CD1c-positive myeloid dendritic cell (primary cell): ENCODE measurements at regions not wholly inside any gene's neighbourhood (a gene's known extent, or its start where the extent isn't known, plus 50 kb on each side); places are given as distances from the start of the nearest gene placed in this dataset.

Source experiments
- DNase-seq: peaks from one replicate; pipeline ENCODE4 v3.0.0-alpha.2; 2016; ENCODE audit errors: extremely low spot score

GRCh38 chr6:43919774-43920173, 149.8 kb downstream of the VEGFA start:
- DNase-seq = no peak

GRCh38 chr6:43917878-43918382, 147.9 kb downstream of the VEGFA start:
- peak; percentile 45 for DNase-seq

- DNase-seq = peak; percentile 55
These were observed 147.2 kb downstream of the VEGFA start for GRCh38 chr6:43916924-43917877.

GRCh38 chr6:43915986-43916923, 146.2 kb downstream of the VEGFA start:
- peak; percentile 72 for DNase-seq

GRCh38 chr6:43915208-43915869, 145.3 kb downstream of the VEGFA start:
- no peak for DNase-seq

GRCh38 chr6:43914272-43915147, 144.5 kb downstream of the VEGFA start:
- no peak for DNase-seq

GRCh38 chr6:43913375-43914271, 143.6 kb downstream of the VEGFA start:
- peak; percentile 63 for DNase-seq

GRCh38 chr6:43912598-43913371, 142.8 kb downstream of the VEGFA start:
- no peak for DNase-seq

GRCh38 chr6:43912116-43912577, 142.1 kb downstream of the VEGFA start:
- no peak for DNase-seq

GRCh38 chr6:43911354-43912115, 141.5 kb downstream of the VEGFA start:
- DNase-seq = no peak

- no peak for DNase-seq
These were observed 140.8 kb downstream of the VEGFA start for GRCh38 chr6:43910638-43911353.

GRCh38 chr6:43910149-43910637, 140.2 kb downstream of the VEGFA start:
- no peak for DNase-seq

- DNase-seq = no peak
These were observed 139.6 kb downstream of the VEGFA start for GRCh38 chr6:43909474-43910148.

- no peak for DNase-seq
These were observed 137.9 kb downstream of the VEGFA start for GRCh38 chr6:43907789-43908472.

- no peak for DNase-seq
These were observed 137.3 kb downstream of the VEGFA start for GRCh38 chr6:43907312-43907711.
